ENCODE measurements at regions not wholly inside any gene's neighbourhood (a gene's known extent, or its start where the extent isn't known, plus 50 kb on each side); places are given as distances from the start of the nearest gene placed in this dataset.

GRCh38 chr21:28750565-28750964 lies 242.1 kb downstream of the LTN1 start:
- POLR2A ChIA-PET: no interaction called here
- ATAC-seq (no peak), DNase-seq (ENCODE audit: low spot score) (no peak)
- Mint-ChIP-seq H3K4me3 (no peak overlapping the region), H3K4me1 (peaks cover 13% of the 10 kb centered on the region), H3K36me3 (no peaks in the 10 kb centered on the region), H3K27me3 (ENCODE audit: low read depth) (no peaks in the 10 kb centered on the region), H3K27ac (no peak overlapping the region), H3K9me3 (peaks cover 15% of the 10 kb centered on the region)
- TF ChIP-seq ATF3 (CRISPR knock-in tag; conservative IDR thresholded peaks at IDR 0.05): no peak
- TF ChIP-seq MLX (CRISPR knock-in tag; IDR thresholded peaks at IDR 0.05): no peak
- TF ChIP-seq USF2 (CRISPR knock-in tag; IDR thresholded peaks at IDR 0.05): no peak
- TF ChIP-seq MYBL2 (CRISPR knock-in tag; IDR thresholded peaks at IDR 0.05): no peak
- TF ChIP-seq FOXK1 (CRISPR knock-in tag; IDR thresholded peaks at IDR 0.05): no peak
- CTCF ChIA-PET: interaction anchor here (0.7 kb wide), 1 partner anchor 118 kb away, joined by 3 read pairs; no protein-coding TSS in a partner anchor

- POLR2A ChIA-PET: interaction anchor here (0.5 kb wide), 1 partner anchor 646 kb away, joined by 4 read pairs; no protein-coding TSS in a partner anchor
- Mint-ChIP-seq H3K27ac (no peak overlapping the region), H3K36me3 (no peaks in the 10 kb centered on the region), H3K27me3 (ENCODE audit: low read depth) (no peaks in the 10 kb centered on the region), H3K9me3 (peaks cover 15% of the 10 kb centered on the region), H3K4me1 (peaks cover 6% of the 10 kb centered on the region), H3K4me3 (no peak overlapping the region)
- CTCF ChIA-PET: no interaction called here
- no peak for ATAC-seq
- no peak for DNase-seq (ENCODE audit: low spot score)
- TF ChIP-seq IRF1 (CRISPR knock-in tag; IDR thresholded peaks at IDR 0.05) (no peak), NR2C2 (CRISPR knock-in tag; IDR thresholded peaks at IDR 0.05) (no peak), GRHL2 (CRISPR knock-in tag; IDR thresholded peaks at IDR 0.05; ENCODE audit: insufficient replicate concordance, severe bottlenecking) (no peak), ZNF396 (CRISPR knock-in tag; IDR thresholded peaks at IDR 0.05; ENCODE audit: borderline replicate concordance) (no peak), MXD4 (CRISPR knock-in tag; IDR thresholded peaks at IDR 0.05; ENCODE audit: borderline replicate concordance) (no peak), FOXP1 (CRISPR knock-in tag; IDR thresholded peaks at IDR 0.05; ENCODE audit: borderline replicate concordance) (no peak), ZNF671 (CRISPR knock-in tag; IDR thresholded peaks at IDR 0.05) (no peak), MLX (CRISPR knock-in tag; IDR thresholded peaks at IDR 0.05) (no peak), ZNF281 (CRISPR knock-in tag; IDR thresholded peaks at IDR 0.05) (no peak), NFYB (CRISPR knock-in tag; conservative IDR thresholded peaks at IDR 0.05; ENCODE audit: low read depth) (no peak), KAT7 (CRISPR knock-in tag; IDR thresholded peaks at IDR 0.05; ENCODE audit: borderline replicate concordance) (no peak), GABPB1 (CRISPR knock-in tag; IDR thresholded peaks at IDR 0.05) (no peak), IRF2 (CRISPR knock-in tag; IDR thresholded peaks at IDR 0.05; ENCODE audit: borderline replicate concordance, low read depth) (no peak), ZNF138 (CRISPR knock-in tag; conservative IDR thresholded peaks at IDR 0.05) (no peak), HMGA2 (CRISPR knock-in tag; IDR thresholded peaks at IDR 0.05) (no peak), CREM (CRISPR knock-in tag; IDR thresholded peaks at IDR 0.05) (no peak), ZNF416 (CRISPR knock-in tag; IDR thresholded peaks at IDR 0.05) (no peak), AR (CRISPR knock-in tag; IDR thresholded peaks at IDR 0.05) (no peak), ZBTB43 (CRISPR knock-in tag; IDR thresholded peaks at IDR 0.05) (no peak), ETV6 (CRISPR knock-in tag; IDR thresholded peaks at IDR 0.05) (no peak)
These were observed 243.1 kb downstream of the LTN1 start for GRCh38 chr21:28749536-28749935.
